ENCODE measurements at regions not wholly inside any gene's neighbourhood (a gene's known extent, or its start where the extent isn't known, plus 50 kb on each side); places are given as distances from the start of the nearest gene placed in this dataset.
"Not testable (repeated sequence)": the region's sequence is repeated elsewhere in the genome, so short reads cannot be mapped to it uniquely, and the experiment has no call there.

DNA sequence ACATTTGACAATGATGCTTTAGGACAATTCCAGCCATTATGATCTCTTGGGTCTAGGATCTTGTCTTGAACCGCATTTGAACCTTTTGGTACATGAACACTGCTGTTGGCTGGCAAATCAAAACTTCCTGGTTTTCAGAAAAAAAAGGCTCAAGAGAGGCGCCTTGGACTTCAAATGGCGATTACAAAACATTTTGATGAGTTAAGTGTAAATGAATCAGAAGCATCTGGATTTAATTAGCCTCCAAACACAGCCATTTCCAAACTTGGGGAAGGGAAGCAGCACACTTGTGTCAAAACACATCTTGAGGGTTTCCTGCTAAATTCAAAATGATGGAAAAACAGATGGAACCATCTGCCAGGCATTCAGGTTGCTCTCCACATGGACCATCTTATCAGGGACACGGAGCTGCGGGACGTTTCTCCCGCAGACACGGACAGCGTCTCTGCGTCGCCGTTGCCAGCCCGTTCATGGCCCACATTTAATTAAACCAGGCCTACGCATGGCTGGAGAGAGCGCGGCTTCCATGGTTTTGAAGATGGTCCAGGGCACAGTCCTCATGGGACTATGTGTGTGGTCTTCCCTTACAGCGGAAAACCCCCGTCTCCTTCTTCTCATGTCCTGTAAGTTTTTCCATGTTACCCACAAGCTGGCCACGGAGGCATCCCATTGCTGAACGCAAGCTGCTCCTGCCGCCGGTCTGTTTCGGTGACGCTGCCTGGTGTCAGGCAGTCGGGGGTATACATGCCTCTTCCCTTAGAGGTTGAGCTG lies 55.8 kb upstream of the PTCH1 start:
- no peak for DNase-seq

DNA sequence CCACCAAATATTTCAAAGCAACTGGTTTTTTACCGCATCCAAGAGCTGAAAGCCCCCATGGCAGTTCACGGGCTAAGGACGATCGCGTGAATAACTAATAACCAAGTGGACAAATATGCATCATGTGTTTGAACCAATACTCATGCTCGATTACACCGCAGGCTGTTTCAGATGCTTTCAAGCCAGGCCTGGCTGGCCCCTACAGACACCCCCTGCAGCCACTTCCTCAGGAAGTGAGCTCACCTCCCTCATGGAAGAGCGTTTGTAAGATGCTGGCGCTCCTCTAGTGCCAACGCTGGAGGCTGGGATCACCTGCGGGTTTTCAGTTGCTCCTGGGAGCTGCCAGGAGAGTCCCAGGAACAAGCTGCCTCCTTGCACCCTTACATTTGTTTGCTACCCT lies 53.9 kb upstream of the PTCH1 start:
- DNase-seq, result no peak

DNA sequence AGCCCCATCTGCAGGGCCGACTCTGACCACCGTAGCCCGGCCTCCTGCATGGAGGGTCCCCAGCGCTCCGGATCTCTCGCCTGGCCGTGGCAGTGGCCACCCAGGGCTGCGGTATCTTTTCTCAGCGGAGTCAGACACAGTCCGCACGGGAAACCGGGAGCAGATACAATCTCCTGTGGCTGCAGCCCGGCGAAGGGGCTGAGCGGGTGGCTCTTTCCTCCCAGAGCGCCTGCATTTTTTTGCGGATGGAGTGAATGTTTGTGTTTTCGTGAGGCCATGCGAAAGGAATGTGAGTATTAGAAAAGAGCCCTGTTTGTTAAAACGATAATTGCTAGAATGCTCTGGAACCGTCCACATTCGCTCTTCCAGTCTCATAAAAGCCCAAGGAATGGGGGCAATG lies 53.4 kb upstream of the PTCH1 start:
- no peak for DNase-seq

DNA sequence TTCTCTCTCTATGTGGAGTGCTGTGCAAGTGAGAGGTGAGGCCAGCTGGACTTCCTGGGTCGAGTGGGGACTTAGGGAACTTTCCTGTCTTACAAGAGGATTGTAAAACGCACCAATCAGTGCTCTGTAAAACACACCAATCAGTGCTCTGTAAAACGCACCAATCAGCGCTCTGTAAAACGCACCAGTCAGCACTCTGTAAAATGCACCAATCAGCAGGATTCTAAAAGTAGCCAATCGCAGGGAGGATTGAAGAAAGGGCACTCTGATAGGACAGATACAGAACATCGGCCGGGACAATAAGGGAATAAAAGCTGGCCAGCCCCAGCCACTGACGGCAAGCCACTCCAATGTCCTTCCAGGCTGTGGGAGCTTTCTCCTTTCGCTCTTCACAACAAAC lies 52.0 kb upstream of the PTCH1 start:
- not testable (repeated sequence) for DNase-seq
